NB4 (cell line): ENCODE measurements at regions not wholly inside any gene's neighbourhood (a gene's known extent, or its start where the extent isn't known, plus 50 kb on each side); places are given as distances from the start of the nearest gene placed in this dataset.

Experiments
- DNase-seq: peaks from one replicate; pipeline ENCODE4 v3.0.0; 2010; ENCODE audit warnings: low read depth
- H3K4me3 ChIP-seq: one replicate; pipeline ENCODE4 v1.5.1; 2011; ENCODE audit warnings: mild to moderate bottlenecking, low read depth, low read length, moderate library complexity
- CTCF ChIP-seq: IDR thresholded peaks from one replicate; pipeline ENCODE4 v1.5.1; 2012; ENCODE audit warnings: low read depth, low read length
- MYC ChIP-seq: IDR thresholded peaks from 2 replicates; pipeline ENCODE4 v1.6.1; 2011; ENCODE audit warnings: low read depth, low read length
- POLR2A ChIP-seq: IDR thresholded peaks from 2 replicates; pipeline ENCODE4 v1.6.1; 2011; ENCODE audit warnings: mild to moderate bottlenecking; ENCODE audit not compliant: insufficient read length; ENCODE audit errors: extremely low read depth
- TF ChIP-seq, protein P1 (sequence below): IDR thresholded peaks from 2 replicates; pipeline ENCODE4 v1.6.1; 2011; ENCODE audit warnings: low read depth, low read length

DNA sequence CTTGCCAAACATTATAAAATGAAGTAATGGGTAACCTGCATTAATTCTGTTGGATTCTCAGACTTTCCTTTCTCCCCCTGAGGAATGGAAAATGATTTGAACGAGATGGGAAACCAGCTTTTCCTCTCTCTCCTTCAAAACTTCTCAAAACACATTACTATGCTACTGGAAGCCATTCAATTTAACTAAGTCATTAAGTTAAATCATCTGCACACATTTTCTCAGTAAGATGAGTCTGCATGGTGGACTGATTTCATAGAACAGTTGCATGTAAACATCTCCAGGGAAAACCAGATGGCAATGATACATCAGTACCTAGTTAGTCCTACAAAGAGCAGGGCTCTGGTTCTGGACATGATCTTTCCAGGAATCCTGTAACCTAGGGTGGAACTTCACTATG, 59.9 kb downstream of the BMP4 start:
- DNase-seq: no peak
- no peak overlapping the region for H3K4me3 ChIP-seq
- TF ChIP-seq, protein P1, sequence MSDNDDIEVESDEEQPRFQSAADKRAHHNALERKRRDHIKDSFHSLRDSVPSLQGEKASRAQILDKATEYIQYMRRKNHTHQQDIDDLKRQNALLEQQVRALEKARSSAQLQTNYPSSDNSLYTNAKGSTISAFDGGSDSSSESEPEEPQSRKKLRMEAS: no peak
- TF ChIP-seq CTCF (no peak), POLR2A (no peak), MYC (no peak)

DNA sequence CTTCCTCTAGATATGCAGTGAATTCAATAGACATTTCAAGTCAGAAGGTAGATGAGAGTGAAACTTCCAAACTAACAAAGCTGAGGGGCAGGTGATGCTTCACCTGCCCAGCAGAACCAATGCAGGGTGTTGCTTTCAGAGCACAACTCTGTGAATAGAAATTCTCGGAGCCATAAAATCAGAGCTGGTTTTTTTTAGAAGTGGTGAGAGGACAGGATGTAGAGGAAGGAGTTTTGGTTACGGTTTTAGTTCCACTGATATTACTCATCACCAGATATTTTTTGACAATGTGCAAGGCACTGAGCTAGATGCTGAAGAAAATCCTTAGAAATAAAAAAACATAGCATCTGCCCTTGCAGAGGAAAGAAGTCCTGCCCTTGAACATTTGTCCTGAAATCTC, 62.2 kb downstream of the BMP4 start:
- TF ChIP-seq POLR2A (no peak), CTCF (no peak), MYC (no peak)
- TF ChIP-seq, protein P1: no peak
- no peak overlapping the region for H3K4me3 ChIP-seq
- no peak for DNase-seq

DNA sequence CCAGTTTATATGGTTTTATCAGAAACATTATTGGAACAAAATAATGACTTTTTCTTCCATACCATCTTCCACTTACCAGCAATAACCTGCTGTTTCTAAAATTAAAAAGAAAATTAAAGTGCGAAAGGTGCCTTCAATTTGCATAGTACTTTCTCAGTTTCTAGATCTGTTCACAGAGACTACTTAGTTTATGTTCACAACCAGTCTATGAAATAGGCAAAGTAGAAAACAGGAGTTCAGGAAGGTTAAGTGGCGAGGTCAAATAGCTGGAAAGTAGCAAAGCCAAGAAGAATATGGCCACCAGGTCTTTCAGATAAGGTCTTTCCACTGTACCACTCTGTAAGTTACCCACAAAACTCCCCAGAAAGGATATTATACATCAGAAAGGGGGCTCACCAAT, 63.3 kb downstream of the BMP4 start:
- TF ChIP-seq MYC: no peak
- TF ChIP-seq, protein P1: no peak
- no peak for DNase-seq
- H3K4me3 ChIP-seq: no peak overlapping the region

DNA sequence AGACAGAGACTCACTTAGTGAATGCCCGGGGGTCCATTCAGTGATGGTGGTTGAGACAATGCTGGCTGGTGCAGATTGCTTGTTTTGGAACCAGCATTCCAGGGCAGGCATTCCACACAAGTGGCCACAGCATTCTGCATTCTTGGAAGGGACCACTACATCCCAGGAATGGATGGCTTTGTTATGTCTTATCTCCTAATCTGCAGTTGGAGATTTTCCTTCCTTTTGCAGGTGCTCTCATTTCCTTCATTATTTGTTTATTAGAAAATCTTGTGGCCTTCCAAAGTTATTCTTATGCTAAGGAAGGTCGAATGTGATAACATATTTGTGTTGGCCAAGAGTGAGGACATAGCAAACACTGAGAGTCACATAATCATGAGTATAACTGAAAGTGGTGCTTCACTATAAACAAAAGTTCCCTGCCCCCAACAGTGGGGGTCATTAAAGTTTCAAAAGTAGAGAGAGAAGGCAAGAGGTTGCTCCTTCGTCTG, 66.0 kb downstream of the BMP4 start:
- TF ChIP-seq CTCF (no peak), MYC (no peak), POLR2A (no peak)
- TF ChIP-seq, protein P1: no peak
- DNase-seq: no peak
- H3K4me3 ChIP-seq: no peak overlapping the region

- no peak overlapping the region for H3K4me3 ChIP-seq
- TF ChIP-seq, protein P1: no peak
- TF ChIP-seq CTCF: no peak
- TF ChIP-seq MYC: no peak
- no peak for TF ChIP-seq POLR2A
- no peak for DNase-seq
Measured at GRCh38 chr14:53888535-53889386, 67.9 kb downstream of the BMP4 start.

DNA sequence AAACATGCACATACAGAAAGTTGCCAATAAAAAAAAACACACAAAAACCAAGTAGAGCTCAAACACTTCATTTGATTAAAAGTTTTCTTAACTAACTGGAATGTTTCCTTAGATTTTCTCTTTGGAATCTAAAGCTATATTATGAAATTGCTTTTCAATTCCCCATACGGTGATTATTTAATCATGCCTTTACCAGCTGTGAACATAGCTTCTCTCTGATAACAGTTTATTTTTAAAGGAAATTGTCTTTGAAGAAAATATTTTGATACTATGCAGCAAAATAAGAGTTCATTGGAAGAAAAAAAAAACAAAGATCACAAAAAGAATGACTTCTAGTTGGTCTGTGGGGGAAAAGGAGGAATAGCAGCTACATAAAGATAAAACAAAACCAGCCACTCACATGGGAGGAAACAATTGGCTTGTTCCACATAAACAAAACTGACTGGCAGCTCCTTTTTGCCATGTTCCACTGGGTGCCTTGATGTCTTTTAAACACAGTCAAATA, 71.4 kb downstream of the BMP4 start:
- TF ChIP-seq, protein P1: no peak
- TF ChIP-seq POLR2A (no peak), CTCF (no peak), MYC (no peak)
- no peak for DNase-seq
- H3K4me3 ChIP-seq: no peak overlapping the region
